CD4-positive, alpha-beta T cell treated with Interleukin-15 for 4 hours (primary cell): ENCODE measurements at regions not wholly inside any gene's neighbourhood (a gene's known extent, or its start where the extent isn't known, plus 50 kb on each side); places are given as distances from the start of the nearest gene placed in this dataset.

Experiments used
- DNase-seq: peaks from one replicate; pipeline ENCODE4 v3.0.0-alpha.2; 2020; ENCODE audit warnings: low spot score

GRCh38 chr7:7118822-7119221, 63.5 kb upstream of the C1GALT1 start:
- DNase-seq, result no peak

- DNase-seq, result no peak
These were observed 62.6 kb upstream of the C1GALT1 start for GRCh38 chr7:7119729-7120128.

- DNase-seq, result no peak
These were observed 60.3 kb upstream of the C1GALT1 start for GRCh38 chr7:7122033-7122478.

- no peak for DNase-seq
These were observed 59.6 kb upstream of the C1GALT1 start for GRCh38 chr7:7122701-7123281.

DNA sequence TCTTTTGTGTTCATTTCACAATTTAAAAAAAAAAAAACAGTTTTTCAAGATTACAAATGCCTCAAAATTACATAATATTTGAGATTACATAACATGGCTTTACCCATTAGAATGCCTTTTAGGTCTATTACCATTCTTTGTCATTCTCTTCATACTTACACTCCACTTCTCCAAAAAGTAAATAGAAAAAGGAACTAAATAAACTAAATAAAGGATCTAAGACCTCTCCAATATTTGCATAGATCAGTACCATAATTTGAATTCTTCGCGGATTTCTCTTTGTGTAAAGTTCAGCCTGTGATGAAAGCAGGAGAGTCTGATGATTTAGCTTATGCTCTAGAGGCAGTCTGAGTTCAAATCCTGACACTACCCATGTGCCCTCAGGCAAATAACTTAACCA, 56.4 kb upstream of the C1GALT1 start:
- DNase-seq, result no peak

- DNase-seq, result no peak
These were observed 54.6 kb upstream of the C1GALT1 start for GRCh38 chr7:7127773-7128172.

DNA sequence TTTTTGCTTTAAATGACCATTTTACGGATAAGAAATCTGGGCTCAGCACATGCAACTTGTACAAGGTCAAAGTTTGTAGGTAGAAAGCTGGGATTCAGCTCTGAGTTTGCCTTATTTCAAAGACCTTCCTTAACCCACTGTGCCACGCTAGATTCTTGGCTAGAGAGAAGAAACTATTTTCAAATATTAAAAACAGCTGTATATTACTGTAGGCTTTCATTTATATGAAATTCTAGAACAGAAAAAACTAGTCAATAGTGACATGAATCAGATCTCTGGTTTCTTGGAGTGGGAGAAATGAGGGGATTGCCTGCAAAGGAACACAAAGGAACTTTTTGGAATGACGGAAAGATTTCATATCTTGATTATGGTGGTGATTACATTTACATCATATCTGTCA, 53.0 kb upstream of the C1GALT1 start:
- DNase-seq, result no peak

GRCh38 chr7:7131273-7131672, 51.1 kb upstream of the C1GALT1 start:
- DNase-seq, result no peak
